ENCODE measurements at regions not wholly inside any gene's neighbourhood (a gene's known extent, or its start where the extent isn't known, plus 50 kb on each side); places are given as distances from the start of the nearest gene placed in this dataset.
"Not testable (repeated sequence)": the region's sequence is repeated elsewhere in the genome, so short reads cannot be mapped to it uniquely, and the experiment has no call there.

DNA sequence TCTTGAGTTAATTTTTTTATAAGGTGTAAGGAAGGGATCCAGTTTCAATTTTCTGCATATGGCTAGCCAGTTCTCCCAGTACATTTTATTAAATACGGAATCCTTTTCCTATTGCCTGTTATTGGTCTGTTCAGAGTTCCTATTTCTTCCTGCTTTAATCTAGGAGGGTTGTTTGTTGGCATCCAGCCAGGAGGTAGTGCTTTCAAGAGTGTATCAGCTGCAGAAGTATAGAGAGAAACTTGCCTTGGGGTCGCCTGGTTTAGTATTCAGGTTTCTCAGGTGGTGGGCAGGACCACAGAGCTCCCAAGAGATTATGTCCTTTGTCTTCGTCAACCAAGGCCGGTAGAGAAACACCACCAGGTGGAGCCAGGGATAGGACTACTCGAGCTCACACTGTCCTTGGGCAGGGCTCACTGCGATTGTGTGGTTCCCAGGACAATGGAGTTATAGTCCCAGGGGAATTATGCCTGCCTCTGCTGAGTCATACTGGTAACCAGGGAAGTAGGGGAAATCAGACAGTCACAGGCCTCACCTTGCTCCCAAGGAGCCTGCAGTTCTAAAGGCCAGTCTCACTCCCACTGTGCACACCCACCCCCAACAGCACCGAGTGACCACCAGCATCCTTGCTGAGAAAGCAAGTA is 168.1 kb downstream of the VSIG4 start:
- no peaks in the 10 kb centered on the region for H3K9me3 ChIP-seq
- H3K4me3 ChIP-seq = no peak overlapping the region
- peak; percentile 99 for ATAC-seq
- no peaks in the 10 kb centered on the region for H3K36me3 ChIP-seq (ENCODE audit: low read depth)
- intact Hi-C loops (cut with DNase I, micrococcal nuclease) = no loop called here
- no peaks in the 10 kb centered on the region for H3K4me1 ChIP-seq (ENCODE audit: low read depth)
- DNase-seq = peak; percentile 47 to 64 (median 53)
- TF ChIP-seq, protein P1, sequence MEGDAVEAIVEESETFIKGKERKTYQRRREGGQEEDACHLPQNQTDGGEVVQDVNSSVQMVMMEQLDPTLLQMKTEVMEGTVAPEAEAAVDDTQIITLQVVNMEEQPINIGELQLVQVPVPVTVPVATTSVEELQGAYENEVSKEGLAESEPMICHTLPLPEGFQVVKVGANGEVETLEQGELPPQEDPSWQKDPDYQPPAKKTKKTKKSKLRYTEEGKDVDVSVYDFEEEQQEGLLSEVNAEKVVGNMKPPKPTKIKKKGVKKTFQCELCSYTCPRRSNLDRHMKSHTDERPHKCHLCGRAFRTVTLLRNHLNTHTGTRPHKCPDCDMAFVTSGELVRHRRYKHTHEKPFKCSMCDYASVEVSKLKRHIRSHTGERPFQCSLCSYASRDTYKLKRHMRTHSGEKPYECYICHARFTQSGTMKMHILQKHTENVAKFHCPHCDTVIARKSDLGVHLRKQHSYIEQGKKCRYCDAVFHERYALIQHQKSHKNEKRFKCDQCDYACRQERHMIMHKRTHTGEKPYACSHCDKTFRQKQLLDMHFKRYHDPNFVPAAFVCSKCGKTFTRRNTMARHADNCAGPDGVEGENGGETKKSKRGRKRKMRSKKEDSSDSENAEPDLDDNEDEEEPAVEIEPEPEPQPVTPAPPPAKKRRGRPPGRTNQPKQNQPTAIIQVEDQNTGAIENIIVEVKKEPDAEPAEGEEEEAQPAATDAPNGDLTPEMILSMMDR (IDR thresholded peaks at IDR 0.05) = no peak

DNA sequence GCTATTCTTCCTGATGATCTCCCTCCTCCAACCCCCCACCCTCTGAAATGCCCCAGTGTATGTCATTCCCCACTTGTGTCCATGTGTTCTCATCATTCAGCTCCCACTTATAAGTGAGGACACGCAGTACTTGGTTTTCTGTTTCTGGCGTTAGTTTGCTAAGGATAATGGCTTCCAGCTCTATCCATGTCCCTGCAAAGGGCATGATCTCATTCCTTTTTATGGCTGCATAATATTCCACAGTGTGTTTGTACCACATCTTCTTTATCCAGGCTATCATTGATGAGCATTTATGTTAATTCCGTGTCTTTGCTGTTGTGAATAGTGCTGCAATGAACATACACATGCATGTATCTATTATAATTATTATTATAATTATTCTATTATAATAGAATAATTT is 169.3 kb downstream of the VSIG4 start:
- ATAC-seq; DNase-seq; intact Hi-C loops (cut with DNase I, micrococcal nuclease); H3K4me3 ChIP-seq; H3K9me3 ChIP-seq; H3K36me3 ChIP-seq (ENCODE audit: low read depth); H3K4me1 ChIP-seq (ENCODE audit: low read depth): not testable (repeated sequence)

DNA sequence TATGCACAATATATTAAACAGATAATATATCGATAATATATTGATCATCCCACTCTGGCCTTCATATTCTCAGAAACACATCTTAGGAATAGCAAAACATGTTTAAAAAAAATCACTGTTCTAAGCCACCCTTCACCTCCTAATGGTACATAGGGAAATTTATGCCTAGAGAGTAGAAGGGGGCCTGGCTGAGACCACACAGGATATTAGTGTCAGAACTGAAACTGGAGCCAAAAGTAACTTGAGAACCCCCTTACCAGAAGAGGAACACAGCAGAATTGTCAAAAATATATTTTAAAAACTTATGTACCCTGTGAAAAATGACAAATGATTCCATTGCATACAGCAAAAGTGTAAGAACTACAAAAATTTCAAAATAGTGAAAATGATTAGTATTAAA is 173.1 kb downstream of the VSIG4 start:
- Histone ChIP-seq H3K4me1 (ENCODE audit: low read depth) (no peaks in the 10 kb centered on the region), H3K4me3 (no peak overlapping the region), H3K36me3 (ENCODE audit: low read depth) (no peaks in the 10 kb centered on the region), H3K9me3 (no peaks in the 10 kb centered on the region)
- TF ChIP-seq, protein P1 (IDR thresholded peaks at IDR 0.05) = no peak
- no peak for ATAC-seq
- intact Hi-C loops (cut with DNase I, micrococcal nuclease) = no loop called here
- no peak for DNase-seq

DNA sequence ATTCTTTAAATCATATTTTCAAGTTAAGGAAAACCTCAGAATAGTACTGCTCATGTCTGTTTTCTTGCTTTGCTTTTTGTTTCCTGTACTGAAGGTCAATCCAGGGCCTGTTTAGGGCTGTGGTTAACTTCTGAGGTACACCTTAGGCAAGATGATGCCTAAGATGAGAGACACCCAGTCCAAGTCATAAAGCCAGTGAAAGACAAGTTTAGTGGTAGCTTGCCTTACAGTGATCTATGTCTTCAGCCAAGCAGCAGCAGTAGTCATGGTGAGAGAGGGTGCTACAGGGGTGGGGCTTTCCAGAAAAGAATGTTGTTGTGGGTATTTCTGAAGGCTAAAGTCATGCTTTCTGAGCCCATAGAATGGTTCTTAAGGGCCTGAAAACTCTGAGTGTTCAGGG is 173.7 kb downstream of the VSIG4 start:
- no peaks in the 10 kb centered on the region for H3K9me3 ChIP-seq
- DNase-seq = peak in 1 of 3 donors; percentile 1
- H3K4me1 ChIP-seq (ENCODE audit: low read depth) = no peaks in the 10 kb centered on the region
- no peak overlapping the region for H3K4me3 ChIP-seq
- intact Hi-C loops (cut with DNase I, micrococcal nuclease) = no loop called here
- H3K36me3 ChIP-seq (ENCODE audit: low read depth) = no peaks in the 10 kb centered on the region
- TF ChIP-seq, protein P1 (IDR thresholded peaks at IDR 0.05) = no peak
- peak; percentile 35 for ATAC-seq

DNA sequence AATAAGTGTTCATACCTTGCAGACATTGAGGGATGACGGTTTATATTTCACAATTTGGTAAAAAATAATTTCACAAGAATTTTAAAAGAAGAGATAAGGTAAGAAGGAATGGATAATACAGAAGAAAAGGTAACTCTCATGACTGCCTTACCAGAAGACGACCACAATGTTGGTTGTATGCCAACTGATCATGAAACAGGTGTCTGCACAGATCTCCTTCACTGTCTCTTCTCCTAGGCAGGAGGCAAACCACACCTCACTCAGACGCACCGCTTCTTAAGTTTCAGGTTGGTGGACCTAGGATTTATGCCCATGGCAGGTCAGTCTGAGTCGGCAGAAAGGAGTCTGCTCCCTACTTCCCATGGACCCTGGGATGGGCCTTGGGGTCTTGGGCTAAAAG is 177.2 kb downstream of the VSIG4 start:
- TF ChIP-seq, protein P1 (IDR thresholded peaks at IDR 0.05) = no peak
- no peak overlapping the region for H3K4me3 ChIP-seq
- no peaks in the 10 kb centered on the region for H3K36me3 ChIP-seq (ENCODE audit: low read depth)
- DNase-seq (no peak), ATAC-seq (no peak)
- intact Hi-C loops (cut with DNase I, micrococcal nuclease) = no loop called here
- no peaks in the 10 kb centered on the region for H3K4me1 ChIP-seq (ENCODE audit: low read depth)
- no peaks in the 10 kb centered on the region for H3K9me3 ChIP-seq

DNA sequence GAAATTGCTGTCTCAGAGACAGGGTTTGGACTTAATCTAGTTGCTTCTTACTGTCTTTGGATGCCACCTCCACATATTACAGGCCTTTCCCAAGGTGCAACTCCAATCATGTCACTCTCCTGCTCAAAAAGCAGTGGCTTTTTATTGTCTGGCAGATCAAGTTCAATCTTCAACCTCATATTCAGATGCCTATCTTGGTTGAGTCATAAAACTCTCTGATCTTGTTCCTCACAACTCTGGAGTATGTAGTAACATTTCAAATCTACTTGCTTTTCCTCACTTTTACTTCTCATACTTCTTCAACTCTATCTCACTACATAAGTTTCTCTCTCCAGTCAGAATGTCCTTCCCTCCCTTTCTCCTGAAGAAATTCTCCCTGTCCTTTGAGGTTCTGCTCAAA is 180.6 kb downstream of the VSIG4 start:
- TF ChIP-seq, protein P1 (IDR thresholded peaks at IDR 0.05) = no peak
- Histone ChIP-seq H3K4me3 (no peak overlapping the region), H3K9me3 (no peaks in the 10 kb centered on the region), H3K36me3 (ENCODE audit: low read depth) (no peaks in the 10 kb centered on the region), H3K4me1 (ENCODE audit: low read depth) (no peaks in the 10 kb centered on the region)
- ATAC-seq (no peak), DNase-seq (no peak)
- intact Hi-C loops (cut with DNase I, micrococcal nuclease) = no loop called here

DNA sequence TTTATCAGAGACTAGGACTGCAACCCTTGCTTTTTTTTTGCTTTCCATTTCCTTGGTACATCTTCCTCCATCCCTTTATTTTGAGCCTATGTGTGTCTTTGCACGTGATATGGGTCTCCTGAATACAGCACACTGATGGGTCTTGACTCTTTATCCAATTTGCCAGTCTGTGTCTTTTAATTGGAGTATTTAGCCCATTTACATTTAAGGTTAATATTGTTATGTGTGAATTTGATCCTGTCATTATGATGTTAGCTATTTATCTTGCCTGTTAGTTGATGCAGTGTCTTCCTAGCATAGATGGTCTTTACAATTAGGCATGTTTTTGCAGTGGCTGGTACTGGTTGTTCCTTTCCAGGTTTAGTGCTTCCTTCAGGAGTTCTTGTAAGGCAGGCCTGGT is 185.4 kb downstream of the VSIG4 start:
- H3K36me3 ChIP-seq (ENCODE audit: low read depth); H3K9me3 ChIP-seq; DNase-seq; intact Hi-C loops (cut with DNase I, micrococcal nuclease); H3K4me1 ChIP-seq (ENCODE audit: low read depth); ATAC-seq; H3K4me3 ChIP-seq: not testable (repeated sequence)

DNA sequence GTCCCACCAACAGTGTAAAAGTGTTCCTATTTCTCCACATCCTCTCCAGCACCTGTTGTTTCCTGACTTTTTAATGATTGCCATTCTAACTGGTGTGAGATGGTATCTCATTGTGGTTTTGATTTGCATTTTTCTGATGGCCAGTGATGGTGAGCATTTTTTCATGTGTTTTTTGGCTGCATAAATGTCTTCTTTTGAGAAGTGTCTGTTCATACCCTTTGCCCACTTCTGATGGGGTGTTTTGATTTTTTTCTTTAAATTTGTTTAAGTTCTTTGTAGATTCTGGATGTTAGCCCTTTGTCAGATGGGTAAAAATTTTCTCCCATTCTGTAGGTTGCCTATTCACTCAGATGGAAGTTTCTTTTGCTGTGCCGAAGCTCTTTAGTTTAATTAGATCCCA is 183.9 kb downstream of the MSN start:
- H3K4me1 ChIP-seq (ENCODE audit: low read depth); intact Hi-C loops (cut with DNase I, micrococcal nuclease); DNase-seq; H3K9me3 ChIP-seq; ATAC-seq; H3K4me3 ChIP-seq; H3K36me3 ChIP-seq (ENCODE audit: low read depth): not testable (repeated sequence)

DNA sequence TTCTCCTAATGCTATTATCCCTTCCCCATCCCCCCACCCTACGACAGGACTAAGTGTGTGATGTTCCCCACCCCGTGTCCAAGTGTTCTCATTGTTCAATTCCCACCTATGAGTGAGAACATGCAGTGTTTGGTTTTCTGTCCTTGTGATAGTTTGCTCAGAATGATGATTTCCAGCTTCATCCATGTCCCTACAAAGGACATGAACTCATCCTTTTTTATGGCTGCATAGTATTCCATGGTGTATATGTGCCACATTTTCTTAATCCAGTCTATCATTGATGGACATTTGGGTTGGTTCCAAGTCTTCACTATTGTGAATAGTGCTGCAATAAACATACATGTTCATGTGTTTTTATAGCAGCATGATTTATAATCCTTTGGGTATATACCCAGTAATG is 183.4 kb downstream of the MSN start:
- intact Hi-C loops (cut with DNase I, micrococcal nuclease); DNase-seq; H3K36me3 ChIP-seq (ENCODE audit: low read depth); H3K9me3 ChIP-seq; ATAC-seq; H3K4me3 ChIP-seq; H3K4me1 ChIP-seq (ENCODE audit: low read depth): not testable (repeated sequence)
